ENCODE measurements at regions not wholly inside any gene's neighbourhood (a gene's known extent, or its start where the extent isn't known, plus 50 kb on each side); places are given as distances from the start of the nearest gene placed in this dataset.

DNA sequence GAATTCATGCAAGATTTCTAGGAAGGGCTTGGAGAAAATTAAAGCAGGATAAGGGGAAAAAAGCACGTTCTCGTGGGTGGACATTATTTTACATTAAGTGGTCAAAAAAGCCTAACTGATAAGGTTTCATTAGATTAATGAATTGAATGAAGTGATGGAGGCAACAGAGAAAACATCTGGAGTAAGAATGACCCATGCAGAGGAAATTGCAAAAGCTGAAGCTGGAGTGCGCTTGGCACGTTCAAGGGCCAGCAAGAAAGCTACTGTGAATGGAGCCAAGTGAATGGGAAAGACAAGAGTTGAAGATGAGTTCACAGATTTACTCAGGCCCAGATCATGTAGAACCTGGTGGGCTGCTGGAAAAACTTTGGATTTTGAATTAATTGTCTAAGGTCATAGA lies 777.9 kb downstream of the DACH1 start:
- DNase-seq (ENCODE audit: low spot score) (no peak), FAIRE-seq (no peak)

DNA sequence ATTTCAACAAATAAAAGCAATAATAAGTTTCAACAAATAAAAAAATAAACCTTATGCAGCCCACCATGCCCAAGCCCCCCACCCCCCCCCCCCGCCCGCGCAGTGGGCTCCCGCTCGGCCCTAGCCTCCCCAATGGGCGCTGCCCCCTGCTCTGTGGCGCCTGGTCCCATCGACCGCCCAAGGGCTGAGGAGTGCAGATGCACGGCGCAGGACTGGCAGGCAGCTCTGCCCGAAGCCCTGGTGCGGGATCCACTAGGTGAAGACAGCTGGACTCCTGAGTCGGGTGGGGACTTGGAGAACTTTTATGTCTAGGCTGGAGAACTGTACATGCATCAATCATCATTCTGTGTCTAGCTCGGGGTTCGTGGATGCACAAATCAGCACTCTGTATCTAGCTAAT lies 779.6 kb downstream of the DACH1 start:
- FAIRE-seq (no peak), DNase-seq (ENCODE audit: low spot score) (no peak)

DNA sequence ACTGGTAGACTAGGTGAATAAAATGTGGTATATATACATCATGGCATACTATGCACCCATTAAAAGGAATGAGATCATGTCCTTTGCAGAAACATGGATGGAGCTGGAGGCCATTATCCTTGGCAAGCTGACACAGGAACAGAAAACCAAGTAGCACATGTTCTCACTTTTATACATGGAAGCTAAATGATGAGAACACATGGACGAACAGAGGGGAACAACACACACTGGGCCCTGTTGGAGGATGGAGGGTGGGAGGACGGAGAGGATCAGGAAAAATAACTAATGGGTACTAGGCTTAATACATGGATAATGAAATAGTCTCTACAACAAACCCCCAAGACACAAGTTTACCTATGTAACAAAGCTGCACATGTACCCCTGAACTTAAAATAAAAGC lies 780.0 kb downstream of the DACH1 start:
- FAIRE-seq = no peak
- no peak for DNase-seq (ENCODE audit: low spot score)

DNA sequence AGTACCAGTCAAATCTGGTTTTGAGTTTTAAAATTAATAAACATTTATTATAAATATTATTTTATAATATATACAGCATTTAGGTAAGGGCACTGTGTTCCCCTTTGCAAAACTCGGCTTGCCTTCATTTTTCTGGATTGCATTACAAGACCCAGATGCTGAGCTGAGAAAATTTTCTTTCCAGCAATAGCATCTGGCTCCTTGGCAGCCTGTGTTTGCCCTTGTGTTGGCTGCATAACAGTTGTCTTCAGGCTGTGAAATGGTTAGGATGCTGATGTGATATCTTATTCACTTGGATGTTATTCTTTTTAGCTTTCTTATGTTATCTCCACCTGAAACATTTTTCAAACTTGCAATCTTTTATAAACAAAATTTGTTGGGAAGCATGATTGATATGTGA lies 784.4 kb downstream of the DACH1 start:
- DNase-seq (ENCODE audit: low spot score) = no peak
- no peak for FAIRE-seq

DNA sequence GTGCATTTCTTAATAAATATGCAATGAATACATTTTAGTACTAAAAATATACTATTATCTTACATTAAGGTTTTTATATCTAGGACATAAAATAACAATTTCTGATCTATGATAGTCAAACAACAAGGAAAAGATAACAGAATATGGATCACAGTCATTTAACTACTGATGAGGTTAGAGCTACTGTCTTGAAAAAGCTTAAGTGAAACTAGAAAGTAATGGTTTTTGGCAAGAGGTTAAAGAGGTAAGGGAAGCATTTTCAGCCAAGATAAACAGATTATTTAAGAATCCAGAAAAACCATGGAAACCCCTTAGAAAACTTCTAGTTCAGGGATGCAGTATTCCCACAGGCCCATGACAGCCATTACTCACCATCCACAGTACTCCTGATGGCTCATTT lies 787.4 kb downstream of the DACH1 start:
- FAIRE-seq = no peak
- DNase-seq (ENCODE audit: low spot score) = no peak

DNA sequence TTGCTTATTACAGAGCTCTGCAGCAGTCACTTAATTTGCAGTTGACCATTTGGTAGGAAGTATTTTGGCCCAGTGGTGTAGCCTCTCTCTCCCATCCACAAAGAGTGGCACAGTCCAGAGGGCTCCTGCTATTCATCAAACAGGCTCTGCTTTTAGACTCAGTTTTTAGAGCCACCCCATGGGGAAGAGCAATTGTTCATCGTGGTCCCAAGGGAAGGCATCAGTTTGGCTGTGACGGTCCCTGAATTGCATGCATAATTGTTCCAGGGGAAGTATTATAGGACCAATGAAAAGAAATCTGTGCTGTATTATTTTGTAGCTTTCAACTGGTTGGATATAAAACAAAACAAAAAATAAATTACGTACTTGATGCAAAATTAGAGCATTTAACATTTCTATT lies 799.0 kb downstream of the DACH1 start:
- FAIRE-seq (no peak), DNase-seq (ENCODE audit: low spot score) (no peak)

DNA sequence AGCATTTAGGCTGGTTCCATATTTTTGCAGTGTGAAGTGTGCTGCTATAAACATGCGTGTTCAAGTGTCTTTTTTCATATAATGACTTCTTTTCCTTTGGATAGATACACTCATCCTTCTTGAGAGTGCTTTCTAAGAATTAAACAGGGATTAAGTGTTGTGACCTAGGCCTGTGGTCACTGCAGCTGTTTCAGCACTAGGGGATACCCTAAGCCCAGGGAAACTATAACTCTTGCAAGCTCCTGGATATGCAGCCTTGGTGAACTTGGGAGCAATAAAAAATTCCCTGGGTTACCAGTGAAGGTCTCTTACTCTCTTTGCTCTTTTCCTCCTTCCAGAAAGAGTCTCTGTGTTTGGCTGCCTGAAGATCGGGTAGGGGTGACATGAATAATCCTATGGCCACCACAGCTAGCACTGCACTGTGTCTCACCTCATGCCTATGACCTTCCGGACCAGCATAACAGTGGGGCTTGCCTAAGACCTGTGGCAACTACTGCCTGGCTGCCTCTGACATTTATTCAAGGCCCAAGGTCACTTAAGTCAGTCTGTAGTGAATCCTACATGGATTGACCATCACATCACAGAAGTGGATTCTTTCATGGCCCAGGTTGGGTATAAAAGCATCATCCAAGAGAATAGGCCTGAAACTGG lies 799.7 kb downstream of the DACH1 start:
- no peak for DNase-seq (ENCODE audit: low spot score)

DNA sequence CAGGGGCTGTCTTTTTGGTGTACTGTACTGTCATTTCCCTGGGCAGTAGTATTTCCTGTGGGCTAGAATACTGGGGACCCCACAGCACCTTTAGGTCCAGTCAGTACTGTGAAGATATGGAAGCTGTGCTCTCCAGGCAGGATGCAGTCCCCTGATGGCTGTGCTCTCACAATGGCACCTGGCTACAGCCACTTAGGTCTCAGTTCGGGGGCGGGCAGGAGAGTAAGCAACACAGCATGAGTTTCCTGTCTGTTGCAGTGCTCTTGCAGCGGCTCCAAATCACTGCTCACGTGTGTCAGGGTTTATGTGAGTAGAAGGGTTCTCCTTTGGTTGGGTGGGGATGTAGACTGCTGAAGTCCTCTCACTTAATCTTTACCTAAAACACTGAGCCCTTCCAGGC lies 810.4 kb downstream of the DACH1 start:
- DNase-seq (ENCODE audit: low spot score) (no peak), FAIRE-seq (no peak)

More for the DNA sequence above, 799.7 kb downstream of the DACH1 start:
- no peak for FAIRE-seq

DNA sequence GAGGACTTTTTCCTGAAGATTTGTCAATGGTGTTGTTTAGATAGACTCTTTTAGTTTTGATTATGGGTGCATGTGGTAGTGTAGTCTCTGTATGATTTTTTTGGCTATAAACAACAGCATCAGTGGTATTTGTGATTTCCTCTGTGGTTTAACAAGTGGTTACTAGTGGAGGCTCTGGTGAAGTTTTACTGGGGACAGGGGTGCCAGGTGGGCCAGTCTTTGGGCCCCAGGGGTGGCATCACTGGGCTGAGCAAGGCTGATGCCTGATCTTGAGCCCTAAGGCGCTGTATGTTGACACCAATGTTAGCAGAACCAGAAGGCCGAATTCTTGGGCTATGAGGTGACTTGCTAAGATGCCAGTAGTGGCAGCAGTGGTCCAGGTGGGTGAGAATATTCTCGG lies 811.4 kb downstream of the DACH1 start:
- FAIRE-seq (no peak), DNase-seq (ENCODE audit: low spot score) (no peak)

DNA sequence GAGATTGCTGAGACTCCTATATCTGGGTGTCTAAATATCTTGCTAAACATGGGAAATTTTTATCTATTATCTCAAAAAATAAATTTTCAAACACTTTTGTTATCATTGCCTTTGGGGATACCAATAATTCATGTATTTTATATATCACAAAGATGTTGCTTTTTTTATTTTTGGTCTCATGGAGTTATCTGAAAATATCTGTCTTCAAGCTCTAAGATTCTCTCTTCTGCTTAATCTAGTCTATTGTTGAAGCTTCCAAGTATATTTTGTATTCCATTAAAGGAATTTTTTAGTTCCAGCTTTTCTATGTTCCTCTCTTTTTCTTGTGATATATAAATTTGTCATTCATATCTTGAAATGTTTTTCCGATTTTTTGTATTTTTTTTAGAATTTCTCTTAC lies 812.0 kb downstream of the DACH1 start:
- FAIRE-seq = no peak

DNA sequence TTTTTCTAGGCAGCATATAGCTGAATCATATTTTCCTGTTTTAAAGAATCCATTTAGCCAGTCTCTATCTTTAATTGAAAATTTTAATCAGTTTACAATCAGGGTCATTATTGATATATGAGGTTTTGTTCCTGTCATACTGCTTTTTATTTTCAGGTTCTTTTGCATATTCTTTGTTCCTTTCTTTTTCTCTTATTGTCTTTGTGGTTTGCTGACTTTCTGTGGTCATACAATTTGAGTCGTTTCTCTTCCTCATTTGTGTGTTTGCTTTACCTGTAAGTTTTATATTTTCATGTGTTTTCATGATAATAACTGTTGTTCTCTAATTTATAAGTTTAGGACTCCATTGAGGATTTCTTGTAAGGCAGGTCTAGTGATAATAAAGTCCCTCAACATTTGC lies 812.6 kb downstream of the DACH1 start:
- DNase-seq (ENCODE audit: low spot score) (no peak), FAIRE-seq (no peak)

More for the DNA sequence above, 812.0 kb downstream of the DACH1 start:
- DNase-seq (ENCODE audit: low spot score) = no peak

DNA sequence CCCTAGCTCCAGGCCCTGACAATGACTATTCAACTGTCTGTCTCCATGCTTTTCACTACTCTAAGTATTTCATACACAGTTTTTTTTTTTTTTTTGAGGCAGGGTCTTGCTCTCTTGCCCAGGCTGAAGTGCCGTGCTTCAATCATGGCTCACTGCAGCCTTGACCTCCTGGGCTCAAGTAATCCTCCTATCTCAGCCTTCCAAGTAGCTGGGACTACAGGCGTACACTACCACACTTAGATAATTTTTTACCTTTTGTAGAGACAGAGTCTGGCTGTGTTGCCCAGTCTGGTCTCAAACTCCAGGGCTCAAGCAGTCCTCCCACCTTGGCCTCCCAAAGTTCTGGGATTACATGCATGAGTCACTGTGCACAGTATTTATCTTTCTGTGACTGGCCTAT lies 815.4 kb downstream of the DACH1 start:
- DNase-seq (ENCODE audit: low spot score) (no peak), FAIRE-seq (no peak)

DNA sequence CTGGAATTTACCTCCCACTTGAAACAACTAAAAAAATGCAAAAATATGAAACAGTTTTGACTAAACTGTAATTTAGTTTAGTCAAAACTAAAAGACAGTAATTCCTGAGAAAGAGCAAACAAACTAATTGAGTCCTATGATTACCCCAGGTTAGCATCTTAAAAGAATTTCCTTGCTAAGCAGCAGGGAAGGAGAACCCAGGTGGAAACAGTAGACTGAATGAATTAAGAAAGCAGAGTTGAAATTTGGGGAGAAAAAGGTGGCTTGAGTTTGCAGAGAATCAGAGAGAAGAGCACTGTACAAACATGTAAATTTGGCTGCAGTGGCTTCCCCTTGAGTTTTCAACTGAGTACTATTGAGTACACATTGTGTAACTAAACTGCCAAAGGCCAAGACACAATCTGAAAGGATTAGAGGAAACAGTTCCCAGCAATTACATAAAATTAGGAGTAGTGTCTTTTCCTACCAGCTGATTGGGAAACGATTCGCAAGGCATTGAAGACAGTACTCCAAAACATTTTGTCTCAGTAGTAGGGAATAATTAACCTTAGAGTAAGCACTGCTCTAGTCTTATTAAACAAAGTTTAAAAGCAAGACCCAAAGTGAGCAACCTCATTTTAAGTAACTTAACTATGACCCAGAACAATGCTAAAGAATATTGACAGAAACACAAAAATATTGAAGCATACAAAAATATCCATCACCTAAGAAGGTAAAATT lies 820.5 kb downstream of the DACH1 start:
- FAIRE-seq (no peak), DNase-seq (ENCODE audit: low spot score) (no peak)

DNA sequence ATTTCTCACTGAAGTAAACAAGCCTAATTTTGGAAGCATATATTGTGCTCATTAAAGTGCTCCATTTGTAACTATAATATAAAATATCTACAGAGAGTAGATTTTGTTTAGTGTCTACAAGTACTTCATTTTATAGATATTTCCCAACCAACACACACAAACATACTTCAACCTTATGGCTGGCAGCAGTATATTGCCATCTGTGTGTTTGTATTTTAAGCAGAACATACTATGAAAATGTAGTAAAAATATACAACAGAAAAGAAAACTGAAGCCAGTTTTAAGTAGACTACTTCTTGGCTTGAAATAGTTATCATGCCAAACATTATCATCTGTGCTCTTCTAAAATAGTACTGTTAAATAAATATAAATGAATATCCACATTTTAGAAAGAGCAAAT lies 821.9 kb downstream of the DACH1 start:
- no peak for FAIRE-seq
- no peak for DNase-seq (ENCODE audit: low spot score)

DNA sequence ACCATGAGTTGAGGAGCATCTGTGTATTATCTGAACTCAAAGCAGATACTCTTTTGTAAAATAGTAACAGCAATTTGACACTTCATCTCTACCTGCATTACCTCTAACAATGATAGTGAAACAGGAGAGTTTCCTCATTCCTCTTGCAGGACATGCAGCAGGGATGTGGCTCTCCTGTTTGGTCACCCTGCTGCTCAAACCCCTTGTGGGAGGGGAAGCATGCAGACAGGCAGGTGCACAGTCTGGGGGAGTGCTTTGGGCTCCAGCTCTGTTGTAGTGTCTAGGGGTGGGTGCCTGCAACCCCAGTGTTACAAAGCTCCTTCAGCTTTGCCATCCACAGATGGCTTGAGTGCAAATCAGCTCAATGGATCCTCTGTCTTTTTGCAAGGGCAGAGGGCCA lies 827.6 kb downstream of the DACH1 start:
- DNase-seq (ENCODE audit: low spot score) = no peak
- no peak for FAIRE-seq

DNA sequence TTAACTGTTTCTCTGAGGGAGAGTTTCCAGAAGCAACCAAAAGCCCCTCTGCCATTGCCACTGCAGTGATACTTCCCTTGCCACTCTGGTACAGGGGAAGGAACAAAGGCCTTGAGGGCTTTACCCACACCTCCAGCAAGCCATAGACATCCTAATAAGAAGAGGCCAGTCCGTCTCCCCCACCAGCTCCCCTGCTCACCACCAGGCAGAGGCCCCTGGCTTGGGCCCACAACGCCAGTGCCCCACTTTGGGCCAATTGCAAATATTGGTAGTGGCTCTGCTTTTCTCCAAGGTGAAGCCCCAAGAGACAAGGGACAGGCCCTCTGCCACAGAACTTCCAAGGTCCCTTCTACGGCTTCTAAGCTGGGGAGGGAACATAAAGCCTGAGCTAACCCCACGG lies 833.0 kb downstream of the DACH1 start:
- FAIRE-seq (no peak), DNase-seq (ENCODE audit: low spot score) (no peak)

DNA sequence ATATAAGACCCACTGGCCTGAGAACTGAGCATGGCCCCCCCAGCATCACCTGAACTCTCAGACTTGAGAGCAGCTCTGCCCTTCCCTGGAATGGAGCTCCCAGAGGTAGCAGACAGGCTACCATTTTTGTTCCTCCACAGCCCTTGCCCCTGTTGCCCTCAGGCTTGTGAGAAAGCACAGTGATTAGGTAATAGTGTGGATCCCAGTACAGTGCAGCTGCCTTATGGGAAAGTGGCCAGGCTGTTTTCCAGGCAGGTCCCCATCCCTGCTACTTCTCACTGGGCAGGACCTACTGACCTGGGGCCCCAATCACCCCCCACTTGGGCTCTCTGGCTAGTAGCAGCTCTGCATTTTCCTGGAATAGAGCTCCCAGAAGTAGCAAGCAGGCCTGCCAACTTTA lies 834.0 kb downstream of the DACH1 start:
- no peak for FAIRE-seq
- DNase-seq (ENCODE audit: low spot score) = no peak

DNA sequence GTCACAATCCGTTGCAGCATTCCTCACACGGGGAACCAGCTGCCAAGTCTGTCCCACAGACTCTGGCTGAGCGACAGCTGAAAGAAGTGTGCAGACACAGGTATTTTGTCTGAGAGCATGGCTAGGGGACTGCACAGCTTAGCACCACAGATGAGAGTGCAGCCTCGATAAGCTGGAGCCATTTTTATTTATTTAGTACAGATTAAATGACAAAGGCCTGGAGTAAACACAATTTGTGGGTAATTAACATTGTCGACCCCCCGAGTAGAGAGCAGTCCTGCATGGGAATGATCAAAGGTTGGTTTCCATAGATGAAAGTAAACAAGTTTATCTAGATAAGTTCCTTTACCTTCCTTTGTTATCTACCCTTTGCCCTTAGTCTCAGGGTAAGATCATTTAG lies 836.2 kb downstream of the DACH1 start:
- FAIRE-seq = no peak
- no peak for DNase-seq (ENCODE audit: low spot score)

DNA sequence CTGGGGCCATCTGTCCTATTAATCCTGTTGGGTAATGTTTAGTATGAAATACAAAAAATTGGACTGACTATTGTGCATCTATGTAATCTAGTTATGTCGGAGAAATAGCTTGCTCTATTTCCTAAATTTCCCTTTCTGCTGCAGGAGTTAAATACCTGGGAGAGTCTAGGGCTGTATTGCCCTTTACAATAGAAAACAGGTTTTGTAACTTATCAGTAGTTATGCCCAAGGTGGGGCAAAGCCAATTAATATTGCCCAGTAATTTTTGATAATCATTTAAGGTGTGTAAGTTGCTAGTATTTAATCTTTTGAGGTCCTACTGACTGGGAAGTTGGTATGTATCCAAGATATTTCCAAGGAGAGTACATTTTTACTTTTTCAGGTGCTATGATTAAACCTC lies 838.1 kb downstream of the DACH1 start:
- no peak for FAIRE-seq
- no peak for DNase-seq (ENCODE audit: low spot score)

DNA sequence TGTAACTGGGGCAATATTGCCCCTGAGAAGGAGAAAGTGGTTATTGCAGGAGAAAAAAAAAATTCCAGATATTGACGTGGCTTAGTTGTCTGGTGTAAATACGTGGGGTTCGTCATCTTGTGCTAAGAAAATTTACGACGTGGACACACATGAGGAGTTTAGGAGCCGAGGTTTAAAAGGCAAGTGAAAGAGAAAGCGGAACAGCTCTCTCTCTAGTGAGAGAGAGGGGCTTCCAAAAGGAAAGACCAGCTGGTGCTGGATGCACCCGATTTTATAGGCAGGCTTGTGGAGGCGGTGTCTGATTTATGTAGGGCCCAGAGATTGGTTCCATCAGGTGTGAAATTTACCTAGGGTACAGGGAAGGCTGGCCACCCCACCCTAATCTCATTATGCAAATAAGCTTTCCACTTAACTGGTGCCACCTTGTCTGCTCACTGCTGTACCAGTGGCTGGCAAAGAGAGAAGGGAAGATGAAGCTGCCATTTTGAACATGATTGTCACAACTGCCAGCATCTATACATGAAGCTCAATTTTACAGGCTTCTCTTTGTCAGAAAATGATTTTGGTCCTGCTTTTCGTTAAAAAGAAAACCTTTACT lies 845.1 kb downstream of the DACH1 start:
- no peak for FAIRE-seq
- no peak for DNase-seq (ENCODE audit: low spot score)

DNA sequence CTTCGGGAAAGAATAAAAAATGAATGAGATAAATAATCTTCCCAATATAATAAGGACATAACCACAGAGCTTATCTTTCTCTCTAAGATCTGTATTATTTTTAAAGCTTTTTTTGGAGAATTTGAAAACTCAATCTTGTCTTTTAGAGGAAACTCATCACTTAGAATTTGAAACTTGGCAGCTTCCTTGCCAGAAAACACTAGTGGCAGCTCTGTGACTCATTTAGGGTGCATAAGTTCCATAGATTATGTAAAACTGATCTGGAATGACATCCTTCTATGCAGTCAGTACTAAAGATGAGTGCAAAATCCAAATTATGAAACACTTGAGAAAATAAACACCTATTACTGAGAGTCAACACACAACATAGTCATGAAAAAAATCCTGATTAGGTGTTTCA lies 848.0 kb downstream of the DACH1 start:
- DNase-seq (ENCODE audit: low spot score) (no peak), FAIRE-seq (no peak)

DNA sequence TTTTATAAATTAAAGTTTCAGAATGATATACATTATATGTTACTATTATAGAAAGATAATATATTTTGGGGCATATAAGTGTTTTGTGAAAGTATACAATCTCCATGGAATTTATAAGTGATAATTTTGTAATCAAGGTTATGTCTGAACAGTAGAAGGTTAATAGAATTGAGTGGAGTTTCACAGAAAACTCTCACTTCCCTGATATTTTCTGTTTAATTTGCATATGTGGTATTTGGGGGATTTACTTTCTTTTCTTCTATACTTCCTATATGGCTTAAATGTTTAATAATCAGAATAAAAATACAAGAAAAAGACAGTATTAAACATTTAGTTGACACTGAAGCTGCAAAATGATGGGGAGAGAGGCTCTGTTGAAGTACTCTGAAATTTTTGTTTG lies 848.5 kb downstream of the DACH1 start:
- FAIRE-seq (no peak), DNase-seq (ENCODE audit: low spot score) (no peak)

DNA sequence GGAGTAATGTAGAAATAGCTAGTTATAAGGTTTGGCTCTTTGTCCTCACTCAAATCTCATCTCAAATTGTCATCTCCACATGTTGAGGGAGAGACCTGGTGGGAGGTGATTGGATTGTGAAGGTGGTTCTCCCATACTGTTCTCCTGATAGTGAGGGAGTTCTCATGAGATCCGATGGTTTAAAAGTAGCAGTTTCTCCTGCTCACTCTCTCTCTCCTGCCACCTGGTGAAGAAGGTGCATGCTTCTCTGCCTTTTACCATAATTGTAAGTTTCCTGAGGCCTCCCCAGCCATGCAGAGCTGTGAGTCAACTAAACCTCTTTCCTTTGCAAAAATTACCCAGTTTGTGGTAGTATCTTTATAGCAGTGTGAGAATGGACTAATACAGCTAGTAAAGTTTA lies 849.4 kb downstream of the DACH1 start:
- DNase-seq (ENCODE audit: low spot score) (no peak), FAIRE-seq (no peak)

Measured in urothelium cell line (cell line).